ENCODE measurements at regions not wholly inside any gene's neighbourhood (a gene's known extent, or its start where the extent isn't known, plus 50 kb on each side); places are given as distances from the start of the nearest gene placed in this dataset.

- Histone ChIP-seq H3K9me3 (ENCODE audit: control insufficient read depth, insufficient read depth, low read depth, low read length) (no peaks in the 10 kb centered on the region), H3K4me3 (replicated peaks in 1 of 4; ENCODE audit: control extremely low read depth in 1 of 4, insufficient read depth in 1 of 4, low read depth in 3 of 4, low read length in 4 of 4) (no peak overlapping the region), H4K20me1 (ENCODE audit: control insufficient read depth, extremely low read depth, insufficient read depth, low read length) (no peaks in the 10 kb centered on the region), H3K9ac (ENCODE audit: insufficient read depth, low read length) (no peak overlapping the region), H3K4me1 (ENCODE audit: control insufficient read depth, extremely low read depth, insufficient read depth, low read length) (no peaks in the 10 kb centered on the region), H3K27me3 (ENCODE audit: control insufficient read depth, insufficient read depth, low read length) (no peaks in the 10 kb centered on the region), H3K36me3 (ENCODE audit: control insufficient read depth, insufficient read depth, low read length) (no peaks in the 10 kb centered on the region), H3K4me2 (ENCODE audit: extremely low read depth, insufficient read depth, low read length) (no peak overlapping the region), H2AFZ (ENCODE audit: low read length) (no peak overlapping the region), H3K79me2 (ENCODE audit: control insufficient read depth, insufficient read depth, low read length) (no peaks in the 10 kb centered on the region), H3K27ac (ENCODE audit: insufficient read depth, low read length) (no peak overlapping the region)
- no peak for TF ChIP-seq EZH2 (IDR thresholded peaks at IDR 0.05; ENCODE audit: low read length, missing control alignments)
- TF ChIP-seq, protein P1, sequence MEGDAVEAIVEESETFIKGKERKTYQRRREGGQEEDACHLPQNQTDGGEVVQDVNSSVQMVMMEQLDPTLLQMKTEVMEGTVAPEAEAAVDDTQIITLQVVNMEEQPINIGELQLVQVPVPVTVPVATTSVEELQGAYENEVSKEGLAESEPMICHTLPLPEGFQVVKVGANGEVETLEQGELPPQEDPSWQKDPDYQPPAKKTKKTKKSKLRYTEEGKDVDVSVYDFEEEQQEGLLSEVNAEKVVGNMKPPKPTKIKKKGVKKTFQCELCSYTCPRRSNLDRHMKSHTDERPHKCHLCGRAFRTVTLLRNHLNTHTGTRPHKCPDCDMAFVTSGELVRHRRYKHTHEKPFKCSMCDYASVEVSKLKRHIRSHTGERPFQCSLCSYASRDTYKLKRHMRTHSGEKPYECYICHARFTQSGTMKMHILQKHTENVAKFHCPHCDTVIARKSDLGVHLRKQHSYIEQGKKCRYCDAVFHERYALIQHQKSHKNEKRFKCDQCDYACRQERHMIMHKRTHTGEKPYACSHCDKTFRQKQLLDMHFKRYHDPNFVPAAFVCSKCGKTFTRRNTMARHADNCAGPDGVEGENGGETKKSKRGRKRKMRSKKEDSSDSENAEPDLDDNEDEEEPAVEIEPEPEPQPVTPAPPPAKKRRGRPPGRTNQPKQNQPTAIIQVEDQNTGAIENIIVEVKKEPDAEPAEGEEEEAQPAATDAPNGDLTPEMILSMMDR (conservative IDR thresholded peaks at IDR 0.05 in 1 of 2, IDR thresholded peaks at IDR 0.05 in 1 of 2; ENCODE audit: low read depth in 1 of 2, low read length in 2 of 2), result no peak
- DNase-seq (ENCODE audit: low read depth in 2 of 2), result no peak
Measured at GRCh38 chr18:61256291-61256690, 76.9 kb upstream of the CDH20 start.

DNA sequence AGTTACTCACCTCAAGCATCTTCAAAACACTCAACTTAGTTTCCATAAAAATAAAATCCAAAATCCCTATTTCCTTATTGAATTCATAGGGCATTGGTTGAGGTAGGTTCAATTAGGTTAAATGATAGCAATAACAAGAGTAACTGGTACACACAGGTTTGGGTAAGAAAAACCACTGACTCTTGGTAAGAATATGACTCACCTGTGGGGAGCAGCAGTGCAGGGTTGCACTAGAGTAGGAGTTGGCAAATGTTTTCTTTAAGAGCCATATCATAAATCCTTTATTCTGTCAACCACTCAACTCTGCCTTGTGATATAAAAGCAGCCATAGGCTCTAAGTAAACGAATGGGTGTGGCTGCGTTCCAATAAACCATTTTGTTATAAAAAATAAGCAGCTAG lies 71.4 kb upstream of the CDH20 start:
- TF ChIP-seq EZH2 (IDR thresholded peaks at IDR 0.05; ENCODE audit: low read length, missing control alignments), result no peak
- TF ChIP-seq, protein P1 (conservative IDR thresholded peaks at IDR 0.05 in 1 of 2, IDR thresholded peaks at IDR 0.05 in 1 of 2; ENCODE audit: low read depth in 1 of 2, low read length in 2 of 2), result no peak

GRCh38 chr18:61272793-61273192 lies 60.4 kb upstream of the CDH20 start:
- H3K79me2 ChIP-seq (ENCODE audit: control insufficient read depth, insufficient read depth, low read length), result no peaks in the 10 kb centered on the region
- H3K27me3 ChIP-seq (ENCODE audit: control insufficient read depth, insufficient read depth, low read length), result no peaks in the 10 kb centered on the region
- H2AFZ ChIP-seq (ENCODE audit: low read length), result no peak overlapping the region
- no peaks in the 10 kb centered on the region for H4K20me1 ChIP-seq (ENCODE audit: control insufficient read depth, extremely low read depth, insufficient read depth, low read length)
- no peak overlapping the region for H3K27ac ChIP-seq (ENCODE audit: insufficient read depth, low read length)
- H3K4me2 ChIP-seq (ENCODE audit: extremely low read depth, insufficient read depth, low read length), result no peak overlapping the region
- TF ChIP-seq EZH2 (IDR thresholded peaks at IDR 0.05; ENCODE audit: low read length, missing control alignments), result no peak
- TF ChIP-seq, protein P1 (conservative IDR thresholded peaks at IDR 0.05 in 1 of 2, IDR thresholded peaks at IDR 0.05 in 1 of 2; ENCODE audit: low read depth in 1 of 2, low read length in 2 of 2), result no peak
- H3K9ac ChIP-seq (ENCODE audit: insufficient read depth, low read length), result no peak overlapping the region
- H3K9me3 ChIP-seq (ENCODE audit: control insufficient read depth, insufficient read depth, low read depth, low read length), result no peaks in the 10 kb centered on the region
- no peaks in the 10 kb centered on the region for H3K4me1 ChIP-seq (ENCODE audit: control insufficient read depth, extremely low read depth, insufficient read depth, low read length)
- H3K4me3 ChIP-seq (replicated peaks in 1 of 4; ENCODE audit: control extremely low read depth in 1 of 4, insufficient read depth in 1 of 4, low read depth in 3 of 4, low read length in 4 of 4), result no peak overlapping the region
- no peak for DNase-seq (ENCODE audit: low read depth in 2 of 2)
- no peaks in the 10 kb centered on the region for H3K36me3 ChIP-seq (ENCODE audit: control insufficient read depth, insufficient read depth, low read length)

More for the DNA sequence above, 71.4 kb upstream of the CDH20 start:
- H2AFZ ChIP-seq (ENCODE audit: low read length), result no peak overlapping the region
- H3K4me3 ChIP-seq (replicated peaks in 1 of 4; ENCODE audit: control extremely low read depth in 1 of 4, insufficient read depth in 1 of 4, low read depth in 3 of 4, low read length in 4 of 4), result no peak overlapping the region
- H4K20me1 ChIP-seq (ENCODE audit: control insufficient read depth, extremely low read depth, insufficient read depth, low read length), result no peaks in the 10 kb centered on the region
- H3K9me3 ChIP-seq (ENCODE audit: control insufficient read depth, insufficient read depth, low read depth, low read length), result no peaks in the 10 kb centered on the region
- no peak for DNase-seq (ENCODE audit: low read depth in 2 of 2)
- H3K79me2 ChIP-seq (ENCODE audit: control insufficient read depth, insufficient read depth, low read length), result no peaks in the 10 kb centered on the region
- no peak overlapping the region for H3K4me2 ChIP-seq (ENCODE audit: extremely low read depth, insufficient read depth, low read length)
- H3K4me1 ChIP-seq (ENCODE audit: control insufficient read depth, extremely low read depth, insufficient read depth, low read length), result no peaks in the 10 kb centered on the region
- H3K9ac ChIP-seq (ENCODE audit: insufficient read depth, low read length), result no peak overlapping the region
- no peaks in the 10 kb centered on the region for H3K36me3 ChIP-seq (ENCODE audit: control insufficient read depth, insufficient read depth, low read length)
- H3K27ac ChIP-seq (ENCODE audit: insufficient read depth, low read length), result no peak overlapping the region
- H3K27me3 ChIP-seq (ENCODE audit: control insufficient read depth, insufficient read depth, low read length), result no peaks in the 10 kb centered on the region

All from fibroblast of lung (primary cell).